Ascending aorta (tissue), 2 donors: ENCODE measurements at regions not wholly inside any gene's neighbourhood (a gene's known extent, or its start where the extent isn't known, plus 50 kb on each side); places are given as distances from the start of the nearest gene placed in this dataset.
"Not testable (repeated sequence)": the region's sequence is repeated elsewhere in the genome, so short reads cannot be mapped to it uniquely, and the experiment has no call there.

Source experiments
- DNase-seq, 2 donors: peaks; one replicate each; pipeline ENCODE4 v3.0.0-alpha.2; 2019; ENCODE audit warnings: low spot score in 2 of 2
- H3K27ac ChIP-seq, 2 donors: fragments of 200-600 bp; sonication (generic); one replicate each; pipeline ENCODE4 v1.5.1; 2016 to 2017; ENCODE audit warnings: mild to moderate bottlenecking in 1 of 2
- H3K27me3 ChIP-seq: fragments of 200-600 bp; sonication (generic); one replicate; pipeline ENCODE4 v1.5.1; 2017
- H3K36me3 ChIP-seq, 2 donors: fragments of 200-600 bp; sonication (generic); one replicate each; pipeline ENCODE4 v1.5.1; 2016
- H3K4me1 ChIP-seq, 2 donors: fragments of 200-600 bp; sonication (generic); one replicate each; pipeline ENCODE4 v1.5.1; 2016 to 2017; ENCODE audit warnings: mild to moderate bottlenecking in 1 of 2
- H3K4me3 ChIP-seq, 2 donors: fragments of 200-600 bp; sonication (generic); one replicate each; pipeline ENCODE4 v1.5.1; 2016 to 2017; ENCODE audit warnings: mild to moderate bottlenecking in 1 of 2
- H3K9me3 ChIP-seq, 2 donors: fragments of 200-600 bp; sonication (generic); one replicate each; pipeline ENCODE4 v1.5.1; 2016
- CTCF ChIP-seq, 3 experiments: fragments of 200-600 bp in 2 of 3; fragments of 450-650 bp in 1 of 3; sonication (generic) in 2 of 3; IDR thresholded peaks; one replicate each; pipeline ENCODE4 v1.5.1; 2016 to 2019; ENCODE audit warnings: antibody characterized with exemption in 3 of 3, mild to moderate bottlenecking in 1 of 3, moderate library complexity in 1 of 3
- intact Hi-C: fragments of 100-400 bp; cut with DNase I; formaldehyde crosslinking; loops from one replicate; pipeline ENCODE4 v1.15.1; 2023

- DNase-seq, result no peak
- Histone ChIP-seq H3K4me3 (no peak overlapping the region), H3K36me3 (no peaks in the 10 kb centered on the region), H3K9me3 (no peaks in the 10 kb centered on the region), H3K27me3 (no peaks in the 10 kb centered on the region), H3K27ac (no peak overlapping the region), H3K4me1 (no peaks in the 10 kb centered on the region)
- intact Hi-C loops, result no loop called here
- no peak for TF ChIP-seq CTCF (IDR thresholded peaks at IDR 0.05)
Measured at GRCh38 chr11:41534391-41534790, 74.9 kb upstream of the LRRC4C start.

- Histone ChIP-seq H3K27ac (no peak overlapping the region), H3K4me1 (no peaks in the 10 kb centered on the region), H3K4me3 (no peak overlapping the region), H3K9me3 (no peaks in the 10 kb centered on the region), H3K27me3 (no peaks in the 10 kb centered on the region), H3K36me3 (no peaks in the 10 kb centered on the region)
- intact Hi-C loops, result no loop called here
- TF ChIP-seq CTCF (IDR thresholded peaks at IDR 0.05), result no peak
- no peak for DNase-seq
Measured at GRCh38 chr11:41534861-41535260, 75.4 kb upstream of the LRRC4C start.

- H3K4me3 ChIP-seq, result no peak overlapping the region
- H3K4me1 ChIP-seq, result no peaks in the 10 kb centered on the region
- no peaks in the 10 kb centered on the region for H3K27me3 ChIP-seq
- no peaks in the 10 kb centered on the region for H3K9me3 ChIP-seq
- no peak for DNase-seq
- H3K27ac ChIP-seq, result no peak overlapping the region
- intact Hi-C loops, result no loop called here
- H3K36me3 ChIP-seq, result no peaks in the 10 kb centered on the region
- no peak for TF ChIP-seq CTCF (IDR thresholded peaks at IDR 0.05)
Measured at GRCh38 chr11:41536021-41536568, 76.6 kb upstream of the LRRC4C start.

- H3K27ac ChIP-seq, H3K9me3 ChIP-seq, H3K4me3 ChIP-seq, intact Hi-C loops, H3K27me3 ChIP-seq, DNase-seq, H3K4me1 ChIP-seq, H3K36me3 ChIP-seq: not testable (repeated sequence)
Measured at GRCh38 chr11:41544902-41545301, 85.5 kb upstream of the LRRC4C start.

DNA sequence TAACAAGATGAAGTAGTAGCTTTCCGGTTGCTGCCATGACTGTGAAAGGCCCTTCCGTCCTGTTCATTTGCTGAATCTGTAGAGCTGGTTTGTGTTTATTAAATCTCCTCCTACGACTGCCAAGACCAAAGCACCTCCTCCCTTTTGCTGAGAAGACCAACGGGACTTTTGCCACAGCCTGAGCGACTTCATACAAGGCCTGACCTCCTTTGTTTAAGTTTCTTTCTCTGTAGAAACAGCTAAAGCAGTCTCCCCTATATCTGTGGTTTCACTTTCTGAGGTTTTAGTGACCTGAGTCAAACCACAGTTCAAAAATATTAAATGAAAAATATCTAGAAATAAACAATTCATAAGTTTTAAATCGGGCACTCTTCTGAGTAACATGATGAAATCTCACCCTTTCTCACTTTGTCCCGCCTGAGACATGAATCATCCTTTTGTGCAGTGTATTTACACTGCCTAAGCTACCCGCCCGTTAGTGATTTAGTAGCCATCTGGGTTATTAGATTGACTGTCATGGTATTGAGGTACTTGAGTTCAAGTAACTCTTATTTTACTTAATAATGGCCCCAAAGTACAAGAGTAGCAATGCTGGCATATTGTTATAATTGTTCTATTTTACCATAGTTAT, 119.1 kb upstream of the LRRC4C start:
- no peak for TF ChIP-seq CTCF (IDR thresholded peaks at IDR 0.05)
- DNase-seq, result no peak
- Histone ChIP-seq H3K4me3 (no peak overlapping the region), H3K36me3 (no peaks in the 10 kb centered on the region), H3K9me3 (no peaks in the 10 kb centered on the region), H3K27ac (no peak overlapping the region), H3K27me3 (no peaks in the 10 kb centered on the region), H3K4me1 (no peaks in the 10 kb centered on the region)
- intact Hi-C loops, result no loop called here

GRCh38 chr11:41579546-41579945, 120.1 kb upstream of the LRRC4C start:
- DNase-seq, result no peak

More at GRCh38 chr11:41579546-41579945, 120.1 kb upstream of the LRRC4C start:
- intact Hi-C loops, result no loop called here
- TF ChIP-seq CTCF (IDR thresholded peaks at IDR 0.05), result no peak
- H3K36me3 ChIP-seq, result no peaks in the 10 kb centered on the region
- H3K9me3 ChIP-seq, result no peaks in the 10 kb centered on the region
- H3K27me3 ChIP-seq, result no peaks in the 10 kb centered on the region
- no peak overlapping the region for H3K27ac ChIP-seq
- H3K4me3 ChIP-seq, result no peak overlapping the region
- H3K4me1 ChIP-seq, result no peaks in the 10 kb centered on the region
